ENCODE measurements at regions not wholly inside any gene's neighbourhood (a gene's known extent, or its start where the extent isn't known, plus 50 kb on each side); places are given as distances from the start of the nearest gene placed in this dataset.
A peak's percentile ranks its signal among the peaks of the same experiment; 100 is the strongest.

DNA sequence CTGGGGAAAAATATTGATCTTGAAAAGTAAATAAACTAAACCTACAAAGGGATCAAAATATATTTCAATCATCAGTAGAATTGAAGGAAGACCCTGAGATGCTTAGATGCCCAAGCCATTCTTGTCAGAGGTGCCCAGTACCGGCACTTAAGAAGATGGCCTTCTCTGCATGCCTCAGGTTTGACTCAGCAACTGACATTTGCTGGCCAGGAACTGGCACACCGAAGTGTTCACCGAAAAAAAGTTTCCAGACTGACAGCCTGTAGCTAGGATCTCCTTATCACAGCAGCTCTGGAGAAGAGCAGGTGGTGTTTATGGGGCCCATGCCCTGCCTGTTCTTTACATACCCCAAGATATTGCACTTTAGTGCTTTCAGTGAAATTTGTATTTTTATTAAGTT is 203.2 kb downstream of the MOXD1 start (continued):
- TF ChIP-seq PBX3 (IDR thresholded peaks at IDR 0.05) (peak; percentile 66), YY1 (IDR thresholded peaks at IDR 0.05; ENCODE audit: low read depth) (0 out of 2 replicates have a peak, but pooled peaks have one; percentile 33), TCF12 (IDR thresholded peaks at IDR 0.05) (peak; percentile 62), GABPA (IDR thresholded peaks at IDR 0.05; ENCODE audit: low read depth) (no peak), POLR2AphosphoS5 (IDR thresholded peaks at IDR 0.05; ENCODE audit: low read depth, low read length) (no peak), MXI1 (IDR thresholded peaks at IDR 0.05; ENCODE audit: low read depth, low read length) (no peak), NFIC (IDR thresholded peaks at IDR 0.05; ENCODE audit: borderline replicate concordance) (peak; percentile 58), RXRA (IDR thresholded peaks at IDR 0.05; ENCODE audit: borderline replicate concordance, low read depth) (no peak), NRF1 (IDR thresholded peaks at IDR 0.05; ENCODE audit: low read depth, low read length) (no peak), MEF2A (IDR thresholded peaks at IDR 0.05; ENCODE audit: borderline replicate concordance, low read depth) (no peak), REST (IDR thresholded peaks at IDR 0.05; ENCODE audit: low read depth, low read length) (no peak), RCOR1 (IDR thresholded peaks at IDR 0.05; ENCODE audit: low read length) (no peak), SMC3 (IDR thresholded peaks at IDR 0.05; ENCODE audit: low read depth, low read length) (no peak), TEAD4 (IDR thresholded peaks at IDR 0.05; ENCODE audit: borderline replicate concordance, insufficient read depth) (peak; percentile 56; the same call in 1 of the 2 replicates), CHD2 (IDR thresholded peaks at IDR 0.05; ENCODE audit: low read length, partially characterized antibody) (no peak)

GRCh38 chr6:132194529-132194928 is 206.7 kb downstream of the MOXD1 start:
- Histone ChIP-seq H3K9ac (no peak overlapping the region), H3F3A (replicated peaks; ENCODE audit: insufficient read depth) (peaks cover 32% of the 10 kb centered on the region), H3K27ac (ENCODE audit: low read depth in 2 of 2, low read length in 1 of 2) (no peak overlapping the region), H3K4me3 (ENCODE audit: low read depth in 2 of 2, low read length in 1 of 2) (no peak overlapping the region), H3K36me3 (replicated peaks in 1 of 2; ENCODE audit: control insufficient read depth in 1 of 2, insufficient read depth in 2 of 2, low read length in 1 of 2) (no peaks in the 10 kb centered on the region), H3K9me2 (no peaks in the 10 kb centered on the region), H3K9me3 (no peaks in the 10 kb centered on the region), H3K27me3 (ENCODE audit: insufficient read depth) (no peaks in the 10 kb centered on the region), H3K79me2 (ENCODE audit: insufficient read depth) (no peaks in the 10 kb centered on the region), H3K4me1 (ENCODE audit: control insufficient read depth in 1 of 2, insufficient read depth in 2 of 2, low read depth in 1 of 2, low read length in 1 of 2) (peaks cover 0 to 28% of the 10 kb centered on the region in 2 experiments; a peak in 2 of 4 replicates), H4K20me1 (ENCODE audit: insufficient read depth) (no peaks in the 10 kb centered on the region), H3K4me2 (no peak overlapping the region), H2AFZ (ENCODE audit: low read depth) (no peak overlapping the region)
- DNase-seq = no peak
- 27% methylated on average over 3 of the region's 3 CpGs for WGBS (ENCODE audit: low lambda C conversion rate)
- POLR2A ChIA-PET = no interaction called here
- TF ChIP-seq TEAD4 (IDR thresholded peaks at IDR 0.05; ENCODE audit: borderline replicate concordance, insufficient read depth) (no peak), MEF2A (IDR thresholded peaks at IDR 0.05; ENCODE audit: borderline replicate concordance, low read depth) (no peak), TAF1 (IDR thresholded peaks at IDR 0.05; ENCODE audit: borderline replicate concordance, low read depth, low read length) (no peak), FOXJ3 (CRISPR knock-in tag; IDR thresholded peaks at IDR 0.05) (no peak), USF2 (IDR thresholded peaks at IDR 0.05; ENCODE audit: borderline replicate concordance, low read depth, low read length) (no peak), SMC3 (IDR thresholded peaks at IDR 0.05; ENCODE audit: low read depth, low read length) (no peak), PBX3 (IDR thresholded peaks at IDR 0.05) (no peak), CTCF (IDR thresholded peaks at IDR 0.05) (no peak), RXRA (IDR thresholded peaks at IDR 0.05; ENCODE audit: borderline replicate concordance, low read depth) (no peak), ELF1 (IDR thresholded peaks at IDR 0.05) (no peak), YY1 (IDR thresholded peaks at IDR 0.05; ENCODE audit: low read depth) (no peak)
- TF ChIP-seq, protein P1, sequence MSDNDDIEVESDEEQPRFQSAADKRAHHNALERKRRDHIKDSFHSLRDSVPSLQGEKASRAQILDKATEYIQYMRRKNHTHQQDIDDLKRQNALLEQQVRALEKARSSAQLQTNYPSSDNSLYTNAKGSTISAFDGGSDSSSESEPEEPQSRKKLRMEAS (IDR thresholded peaks at IDR 0.05; ENCODE audit: low read depth) = no peak
- CTCF ChIA-PET = no interaction called here

All from SK-N-SH (cell line).